ENCODE measurements at regions not wholly inside any gene's neighbourhood (a gene's known extent, or its start where the extent isn't known, plus 50 kb on each side); places are given as distances from the start of the nearest gene placed in this dataset.
A peak's percentile ranks its signal among the peaks of the same experiment; 100 is the strongest.

DNA sequence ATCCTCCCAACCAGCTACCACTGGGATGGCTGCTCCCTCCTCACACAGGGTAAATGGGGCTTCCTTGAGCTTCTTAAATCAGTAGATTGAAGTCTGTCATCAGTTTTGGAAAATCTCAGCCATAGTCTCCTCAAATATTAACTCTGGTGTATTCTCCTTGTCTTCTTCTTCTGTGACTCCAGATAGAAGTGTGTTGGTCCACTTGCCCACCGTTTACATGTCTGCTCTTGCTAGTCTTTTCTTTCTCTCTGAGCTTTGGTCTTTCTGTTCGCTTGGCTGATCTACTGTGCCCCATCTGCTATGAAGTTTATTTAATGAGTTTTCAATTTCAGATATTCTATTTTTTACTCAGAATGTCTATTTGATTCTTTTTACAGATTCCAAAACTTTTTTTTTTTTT, 281.7 kb upstream of the HDAC4 start:
- no peaks in the 10 kb centered on the region for H3K27me3 ChIP-seq (ENCODE audit: control insufficient read depth in 1 of 2, insufficient read depth in 2 of 2, low read length in 2 of 2)
- H3K27ac Mint-ChIP-seq = no peak overlapping the region
- H3K4me3 ChIP-seq (ENCODE audit: low read length) = no peak overlapping the region
- no peak for DNase-seq
- no peak overlapping the region for H3K4me3 Mint-ChIP-seq
- H3K36me3 ChIP-seq (ENCODE audit: insufficient read depth, low read length) = no peaks in the 10 kb centered on the region
- no peaks in the 10 kb centered on the region for H3K4me1 Mint-ChIP-seq (ENCODE audit: low read depth)
- no peaks in the 10 kb centered on the region for H3K9me3 Mint-ChIP-seq
- intact Hi-C loops (cut with DNase I, micrococcal nuclease) = no loop called here
- ATAC-seq (ENCODE audit: poor library complexity) = no peak
- H3K27ac ChIP-seq (ENCODE audit: low read depth in 1 of 2, low read length in 2 of 2) = no peak overlapping the region
- no peaks in the 10 kb centered on the region for H3K4me1 ChIP-seq (ENCODE audit: insufficient read depth, low read length)
- CTCF ChIA-PET = no interaction called here
- peaks cover 32% of the 10 kb centered on the region for H3K27me3 Mint-ChIP-seq
- no peaks in the 10 kb centered on the region for H3K9me3 ChIP-seq (ENCODE audit: control insufficient read depth in 1 of 2, insufficient read depth in 1 of 2, low read length in 2 of 2)
- H3K36me3 Mint-ChIP-seq (ENCODE audit: low read depth) = no peaks in the 10 kb centered on the region
- TF ChIP-seq, protein P1, sequence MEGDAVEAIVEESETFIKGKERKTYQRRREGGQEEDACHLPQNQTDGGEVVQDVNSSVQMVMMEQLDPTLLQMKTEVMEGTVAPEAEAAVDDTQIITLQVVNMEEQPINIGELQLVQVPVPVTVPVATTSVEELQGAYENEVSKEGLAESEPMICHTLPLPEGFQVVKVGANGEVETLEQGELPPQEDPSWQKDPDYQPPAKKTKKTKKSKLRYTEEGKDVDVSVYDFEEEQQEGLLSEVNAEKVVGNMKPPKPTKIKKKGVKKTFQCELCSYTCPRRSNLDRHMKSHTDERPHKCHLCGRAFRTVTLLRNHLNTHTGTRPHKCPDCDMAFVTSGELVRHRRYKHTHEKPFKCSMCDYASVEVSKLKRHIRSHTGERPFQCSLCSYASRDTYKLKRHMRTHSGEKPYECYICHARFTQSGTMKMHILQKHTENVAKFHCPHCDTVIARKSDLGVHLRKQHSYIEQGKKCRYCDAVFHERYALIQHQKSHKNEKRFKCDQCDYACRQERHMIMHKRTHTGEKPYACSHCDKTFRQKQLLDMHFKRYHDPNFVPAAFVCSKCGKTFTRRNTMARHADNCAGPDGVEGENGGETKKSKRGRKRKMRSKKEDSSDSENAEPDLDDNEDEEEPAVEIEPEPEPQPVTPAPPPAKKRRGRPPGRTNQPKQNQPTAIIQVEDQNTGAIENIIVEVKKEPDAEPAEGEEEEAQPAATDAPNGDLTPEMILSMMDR (IDR thresholded peaks at IDR 0.05) = no peak
- POLR2A ChIA-PET = no interaction called here

GRCh38 chr2:239679755-239680154, 278.9 kb upstream of the HDAC4 start:
- DNase-seq (no peak), ATAC-seq (ENCODE audit: poor library complexity) (no peak)
- Mint-ChIP-seq H3K27me3 (peaks cover 17% of the 10 kb centered on the region), H3K4me1 (ENCODE audit: low read depth) (no peaks in the 10 kb centered on the region), H3K4me3 (no peak overlapping the region), H3K36me3 (ENCODE audit: low read depth) (no peaks in the 10 kb centered on the region), H3K27ac (no peak overlapping the region), H3K9me3 (no peaks in the 10 kb centered on the region)
- intact Hi-C loops (cut with DNase I, micrococcal nuclease) = no loop called here
- Histone ChIP-seq H3K9me3 (ENCODE audit: control insufficient read depth in 1 of 2, insufficient read depth in 1 of 2, low read length in 2 of 2) (no peaks in the 10 kb centered on the region), H3K4me1 (ENCODE audit: insufficient read depth, low read length) (no peaks in the 10 kb centered on the region), H3K4me3 (ENCODE audit: low read length) (no peak overlapping the region), H3K27ac (ENCODE audit: low read depth in 1 of 2, low read length in 2 of 2) (no peak overlapping the region), H3K27me3 (ENCODE audit: control insufficient read depth in 1 of 2, insufficient read depth in 2 of 2, low read length in 2 of 2) (no peaks in the 10 kb centered on the region), H3K36me3 (ENCODE audit: insufficient read depth, low read length) (no peaks in the 10 kb centered on the region)
- TF ChIP-seq, protein P1 (IDR thresholded peaks at IDR 0.05) = no peak
- CTCF ChIA-PET = no interaction called here
- POLR2A ChIA-PET = no interaction called here

DNA sequence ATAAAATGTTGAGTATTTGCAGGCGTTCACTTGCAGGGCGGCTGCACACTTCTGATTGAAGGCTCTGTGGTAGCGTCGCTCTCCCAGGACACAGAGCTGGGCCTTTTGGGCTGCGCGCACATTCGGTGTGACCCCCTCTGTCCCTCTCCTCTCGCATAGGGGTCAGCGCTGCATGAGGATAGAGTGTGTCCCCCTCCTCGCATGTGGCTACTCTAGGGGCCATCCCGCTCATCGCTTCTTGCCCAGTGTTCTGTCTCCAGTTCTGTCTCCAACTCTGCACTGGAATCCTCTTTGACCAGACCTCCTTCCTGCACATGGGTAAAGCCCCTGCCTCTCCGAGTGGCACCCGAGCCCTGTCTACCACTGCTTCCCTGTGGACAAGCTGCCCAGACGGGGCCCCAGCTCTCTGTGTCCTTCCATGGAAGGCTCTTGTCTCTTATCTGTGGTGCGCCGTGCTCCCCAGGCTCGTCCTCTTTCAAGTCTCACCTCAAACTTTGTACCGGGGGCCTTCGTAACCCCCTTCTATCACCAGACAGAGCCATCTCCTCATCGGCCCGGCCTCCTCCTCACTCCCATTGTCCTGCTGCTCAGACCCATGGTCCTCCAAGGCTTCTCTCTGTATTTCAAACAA, 278.0 kb upstream of the HDAC4 start:
- Mint-ChIP-seq H3K36me3 (ENCODE audit: low read depth) (no peaks in the 10 kb centered on the region), H3K27ac (no peak overlapping the region), H3K4me3 (no peak overlapping the region), H3K27me3 (peaks cover 9% of the 10 kb centered on the region), H3K4me1 (ENCODE audit: low read depth) (no peaks in the 10 kb centered on the region), H3K9me3 (no peaks in the 10 kb centered on the region)
- Histone ChIP-seq H3K9me3 (ENCODE audit: control insufficient read depth in 1 of 2, insufficient read depth in 1 of 2, low read length in 2 of 2) (no peaks in the 10 kb centered on the region), H3K4me3 (ENCODE audit: low read length) (no peak overlapping the region), H3K27me3 (ENCODE audit: control insufficient read depth in 1 of 2, insufficient read depth in 2 of 2, low read length in 2 of 2) (no peaks in the 10 kb centered on the region), H3K4me1 (ENCODE audit: insufficient read depth, low read length) (no peaks in the 10 kb centered on the region), H3K27ac (ENCODE audit: low read depth in 1 of 2, low read length in 2 of 2) (no peak overlapping the region), H3K36me3 (ENCODE audit: insufficient read depth, low read length) (no peaks in the 10 kb centered on the region)
- intact Hi-C loops (cut with DNase I, micrococcal nuclease) = no loop called here
- TF ChIP-seq, protein P1 (IDR thresholded peaks at IDR 0.05) = no peak
- ATAC-seq (ENCODE audit: poor library complexity) (no peak), DNase-seq (peak in 1 of 14 experiments; percentile 15)
- ChIA-PET CTCF (no interaction called here), POLR2A (no interaction called here)
